ENCODE measurements at regions not wholly inside any gene's neighbourhood (a gene's known extent, or its start where the extent isn't known, plus 50 kb on each side); places are given as distances from the start of the nearest gene placed in this dataset.
"Not testable (repeated sequence)": the region's sequence is repeated elsewhere in the genome, so short reads cannot be mapped to it uniquely, and the experiment has no call there.

DNA sequence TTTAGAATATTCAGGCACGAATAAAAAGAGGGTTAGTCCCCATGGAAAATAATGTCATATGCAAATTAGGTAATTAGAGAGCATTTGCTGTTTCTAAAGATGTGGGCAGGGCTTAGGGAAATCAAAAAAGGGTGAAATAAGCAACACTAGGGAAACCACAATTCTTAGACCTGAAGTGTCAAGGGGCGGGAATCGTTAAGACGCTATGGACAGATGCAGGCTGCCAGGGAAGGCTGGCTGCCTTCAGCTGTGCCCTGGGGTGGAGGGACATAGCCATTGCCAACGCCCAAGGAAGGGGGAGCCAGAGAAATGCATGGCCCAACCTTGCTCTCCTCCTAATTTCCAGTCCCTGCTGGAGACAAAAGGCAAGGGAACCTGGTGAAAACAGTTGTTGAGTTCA is 141.7 kb upstream of the PROK2 start:
- TF ChIP-seq POLR2A (IDR thresholded peaks at IDR 0.05) (no peak), EP300 (IDR thresholded peaks at IDR 0.05) (no peak)
- TF ChIP-seq, protein P1, sequence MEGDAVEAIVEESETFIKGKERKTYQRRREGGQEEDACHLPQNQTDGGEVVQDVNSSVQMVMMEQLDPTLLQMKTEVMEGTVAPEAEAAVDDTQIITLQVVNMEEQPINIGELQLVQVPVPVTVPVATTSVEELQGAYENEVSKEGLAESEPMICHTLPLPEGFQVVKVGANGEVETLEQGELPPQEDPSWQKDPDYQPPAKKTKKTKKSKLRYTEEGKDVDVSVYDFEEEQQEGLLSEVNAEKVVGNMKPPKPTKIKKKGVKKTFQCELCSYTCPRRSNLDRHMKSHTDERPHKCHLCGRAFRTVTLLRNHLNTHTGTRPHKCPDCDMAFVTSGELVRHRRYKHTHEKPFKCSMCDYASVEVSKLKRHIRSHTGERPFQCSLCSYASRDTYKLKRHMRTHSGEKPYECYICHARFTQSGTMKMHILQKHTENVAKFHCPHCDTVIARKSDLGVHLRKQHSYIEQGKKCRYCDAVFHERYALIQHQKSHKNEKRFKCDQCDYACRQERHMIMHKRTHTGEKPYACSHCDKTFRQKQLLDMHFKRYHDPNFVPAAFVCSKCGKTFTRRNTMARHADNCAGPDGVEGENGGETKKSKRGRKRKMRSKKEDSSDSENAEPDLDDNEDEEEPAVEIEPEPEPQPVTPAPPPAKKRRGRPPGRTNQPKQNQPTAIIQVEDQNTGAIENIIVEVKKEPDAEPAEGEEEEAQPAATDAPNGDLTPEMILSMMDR (IDR thresholded peaks at IDR 0.05) = no peak
- Histone ChIP-seq H3K27ac (no peak overlapping the region), H3K9me3 (no peaks in the 10 kb centered on the region), H3K36me3 (no peaks in the 10 kb centered on the region), H3K4me3 (no peak overlapping the region), H3K27me3 (no peaks in the 10 kb centered on the region), H3K4me1 (no peaks in the 10 kb centered on the region)
- 66 to 70% methylated on average over 5 of the region's 5 CpGs for WGBS, 2 donors
- DNase-seq (ENCODE audit: low spot score in 2 of 2) = no peak

DNA sequence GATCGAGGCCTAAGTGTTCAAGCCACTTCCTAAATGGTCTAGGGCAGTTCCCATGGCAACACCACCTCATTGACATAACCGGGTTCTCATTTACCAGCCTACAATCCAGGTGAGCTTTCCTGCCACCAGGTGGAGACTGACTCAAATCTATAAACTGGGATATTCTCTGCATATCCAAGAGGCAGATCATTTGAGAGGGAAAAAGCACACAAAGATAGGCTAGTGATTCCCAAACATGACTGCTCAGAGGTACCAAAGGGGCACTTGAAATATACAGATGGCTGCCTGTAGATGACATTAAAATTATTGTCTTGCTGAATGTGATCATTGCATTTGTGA is 141.3 kb upstream of the PROK2 start:
- Histone ChIP-seq H3K4me1 (no peaks in the 10 kb centered on the region), H3K9me3 (no peaks in the 10 kb centered on the region), H3K36me3 (no peaks in the 10 kb centered on the region), H3K27me3 (no peaks in the 10 kb centered on the region), H3K4me3 (no peak overlapping the region), H3K27ac (no peak overlapping the region)
- no peak for TF ChIP-seq POLR2A (IDR thresholded peaks at IDR 0.05)
- no peak for DNase-seq (ENCODE audit: low spot score in 2 of 2)
- WGBS, 2 donors = 35 to 39% methylated on average over 2 of the region's 2 CpGs

DNA sequence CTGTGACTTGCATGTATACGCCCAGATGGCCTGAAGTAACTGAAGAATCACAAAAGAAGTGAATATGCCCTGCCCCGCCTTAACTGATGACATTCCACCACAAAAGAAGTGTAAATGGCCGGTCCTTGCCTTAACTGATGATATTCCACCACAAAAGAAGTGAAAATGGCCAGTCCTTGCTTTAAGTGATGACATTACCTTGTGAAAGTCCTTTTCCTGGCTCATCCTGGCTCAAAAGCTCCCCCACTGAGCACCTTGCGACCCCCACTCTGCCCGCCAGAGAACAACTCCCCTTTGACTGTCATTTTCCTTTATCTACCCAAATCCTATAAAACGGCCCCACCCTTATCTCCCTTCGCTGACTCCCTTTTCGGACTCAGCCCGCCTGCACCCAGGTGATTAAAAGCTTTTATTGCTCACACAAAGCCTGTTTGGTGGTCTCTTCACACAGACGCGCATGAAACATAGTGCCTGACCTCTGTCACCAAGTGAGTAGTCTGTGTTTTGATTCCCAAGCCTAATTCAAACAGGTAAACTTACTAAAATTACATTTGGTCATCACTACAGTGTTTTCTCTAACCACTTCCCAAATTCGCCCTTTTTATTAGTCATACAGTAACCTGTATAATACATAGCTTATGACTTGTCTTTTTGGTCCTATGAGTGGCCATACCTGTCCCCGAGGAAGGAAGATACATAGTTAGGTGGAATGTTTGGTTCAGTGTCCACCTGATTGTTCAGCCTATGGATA is 140.7 kb upstream of the PROK2 start:
- not testable (repeated sequence) for DNase-seq (ENCODE audit: low spot score in 2 of 2); H3K9me3 ChIP-seq; H3K4me3 ChIP-seq; H3K4me1 ChIP-seq; H3K27me3 ChIP-seq; H3K36me3 ChIP-seq; H3K27ac ChIP-seq
- 85% methylated on average over 13 of the region's 13 CpGs for WGBS, 2 donors

DNA sequence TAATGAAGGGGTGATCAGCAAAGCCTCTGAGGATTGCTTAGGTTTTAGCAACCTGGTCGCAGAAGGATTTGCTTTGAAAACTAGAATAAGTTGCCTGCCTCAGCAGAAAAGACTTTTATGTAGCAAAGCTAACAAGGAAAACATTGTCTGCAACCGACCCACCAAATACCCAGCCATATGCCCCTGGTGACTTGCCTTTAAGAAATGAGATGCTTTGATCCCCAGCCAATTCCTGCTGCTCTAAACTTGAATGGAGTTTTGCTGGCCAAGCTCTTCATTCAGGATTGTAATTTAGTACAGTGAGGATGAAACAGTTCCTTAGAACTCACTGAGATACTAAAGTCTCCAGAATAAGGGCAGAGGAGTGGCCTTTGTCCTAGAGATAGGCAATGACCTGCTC is 139.8 kb upstream of the PROK2 start:
- Histone ChIP-seq H3K4me1 (no peaks in the 10 kb centered on the region), H3K4me3 (no peak overlapping the region), H3K36me3 (no peaks in the 10 kb centered on the region), H3K27me3 (no peaks in the 10 kb centered on the region), H3K9me3 (no peaks in the 10 kb centered on the region), H3K27ac (no peak overlapping the region)
- TF ChIP-seq, protein P1 (IDR thresholded peaks at IDR 0.05) = no peak
- no peak for TF ChIP-seq POLR2A (IDR thresholded peaks at IDR 0.05)
- TF ChIP-seq EP300 (IDR thresholded peaks at IDR 0.05) = no peak
- no peak for DNase-seq (ENCODE audit: low spot score in 2 of 2)
- WGBS, 2 donors = 60 to 62% methylated on average over 2 of the region's 2 CpGs

DNA sequence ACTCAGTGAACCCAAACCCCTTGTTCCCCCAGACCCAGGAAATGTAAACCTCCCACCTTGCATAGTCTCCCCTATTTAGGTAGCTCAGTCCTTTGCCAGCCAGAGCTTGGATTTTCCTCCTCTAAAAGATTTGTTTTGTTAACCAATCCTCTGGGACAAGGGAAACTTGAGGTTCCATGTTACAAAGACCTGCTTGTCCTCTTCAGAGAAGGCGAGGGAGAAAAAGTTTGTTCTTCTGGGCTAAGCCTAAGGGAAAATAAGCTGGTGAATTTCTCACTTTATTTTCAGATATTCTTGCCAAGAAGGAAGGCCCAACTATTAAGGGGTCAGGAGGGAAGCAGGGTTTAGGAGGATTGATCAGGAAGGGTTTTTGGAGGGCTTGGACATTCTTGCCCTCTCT is 136.1 kb upstream of the PROK2 start:
- H3K27ac ChIP-seq = no peak overlapping the region
- H3K4me1 ChIP-seq = no peaks in the 10 kb centered on the region
- no peaks in the 10 kb centered on the region for H3K36me3 ChIP-seq
- DNase-seq (ENCODE audit: low spot score in 2 of 2) = no peak
- 58 to 62% methylated on average over 1 of the region's 1 CpG for WGBS, 2 donors
- no peak for TF ChIP-seq POLR2A (IDR thresholded peaks at IDR 0.05)
- TF ChIP-seq EP300 (IDR thresholded peaks at IDR 0.05) = no peak
- TF ChIP-seq, protein P1 (IDR thresholded peaks at IDR 0.05) = no peak
- no peaks in the 10 kb centered on the region for H3K9me3 ChIP-seq
- no peaks in the 10 kb centered on the region for H3K27me3 ChIP-seq
- no peak overlapping the region for H3K4me3 ChIP-seq

DNA sequence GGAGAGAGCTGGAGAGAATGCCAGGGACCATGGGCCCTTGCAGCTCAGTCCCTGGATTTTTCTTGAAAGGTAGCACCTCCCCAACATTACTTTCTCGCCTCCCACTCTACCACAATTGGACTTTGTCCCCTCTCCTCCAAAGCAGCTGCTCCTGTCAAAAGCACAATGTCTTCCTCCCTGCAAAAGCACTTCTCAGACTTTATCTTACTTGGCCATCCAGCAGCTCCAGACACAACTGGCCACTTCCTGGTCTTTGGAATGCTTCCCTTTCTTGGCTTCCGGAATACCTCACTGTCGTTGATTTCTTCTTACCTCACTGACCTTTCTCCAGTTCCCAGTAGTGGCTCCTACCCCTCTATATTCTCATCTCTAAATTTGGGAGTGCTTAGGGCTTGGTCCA is 134.6 kb upstream of the PROK2 start:
- no peak for DNase-seq (ENCODE audit: low spot score in 2 of 2)
- TF ChIP-seq EP300 (IDR thresholded peaks at IDR 0.05) (no peak), POLR2A (IDR thresholded peaks at IDR 0.05) (no peak)
- TF ChIP-seq, protein P1 (IDR thresholded peaks at IDR 0.05) = no peak
- Histone ChIP-seq H3K4me1 (no peaks in the 10 kb centered on the region), H3K36me3 (no peaks in the 10 kb centered on the region), H3K4me3 (no peak overlapping the region), H3K27ac (no peak overlapping the region), H3K27me3 (no peaks in the 10 kb centered on the region), H3K9me3 (no peaks in the 10 kb centered on the region)
- 71 to 85% methylated on average over 3 of the region's 3 CpGs for WGBS, 2 donors
